Stomach (tissue), 4 donors: ENCODE measurements at regions not wholly inside any gene's neighbourhood (a gene's known extent, or its start where the extent isn't known, plus 50 kb on each side); places are given as distances from the start of the nearest gene placed in this dataset.

Experiments
- CTCF ChIP-seq, 7 experiments: fragments of 450-650 bp in 4 of 7; fragments of 200-600 bp in 3 of 7; sonication (generic) in 3 of 7; IDR thresholded peaks; one replicate each; pipeline ENCODE4 v1.5.1; 2016 to 2019; ENCODE audit warnings: antibody characterized with exemption in 7 of 7, control low read depth in 2 of 7, mild to moderate bottlenecking in 1 of 7
- EP300 ChIP-seq: sonication (generic); formaldehyde crosslinking; IDR thresholded peaks from one replicate; pipeline ENCODE4 v1.6.1; 2017; ENCODE audit warnings: antibody characterized with exemption
- POLR2AphosphoS5 ChIP-seq, 3 donors: sonication (generic); formaldehyde crosslinking; IDR thresholded peaks; one replicate each; pipeline ENCODE4 v1.6.1; 2016; ENCODE audit warnings: antibody characterized with exemption in 3 of 3

GRCh38 chr19:28332886-28333285, 880.1 kb downstream of the UQCRFS1 start:
- TF ChIP-seq EP300 (no peak), CTCF (IDR thresholded peaks at IDR 0.05) (no peak), POLR2AphosphoS5 (IDR thresholded peaks at IDR 0.05) (no peak)
